Panc1 (cell line): ENCODE measurements at regions not wholly inside any gene's neighbourhood (a gene's known extent, or its start where the extent isn't known, plus 50 kb on each side); places are given as distances from the start of the nearest gene placed in this dataset.

ENCODE experiments used
- ATAC-seq: fragments of 200-7000 bp; cut with Tn5 transposase; 2 replicates; pipeline ENCODE4 v1.9.1; 2020; ENCODE audit warnings: mild to moderate bottlenecking, moderate library complexity
- BruUV-seq: library from RNA; stranded (reverse); fragments of 400-500 nt; replicated peaks from 2 replicates; lab custom pipeline; 2021; lab: Mats Ljungman, UMichigan
- CTCF ChIA-PET: fragments of 300-600 bp; sonication (Branson Sonifier 250); formaldehyde crosslinking; loops from one replicate; lab custom pipeline; 2022; ENCODE audit warnings: antibody characterized with exemption; lab: Charles Lee
- POLR2A ChIA-PET: fragments of 300-600 bp; sonication (Branson Sonifier 250); formaldehyde crosslinking; loops from one replicate; lab custom pipeline; 2022; ENCODE audit warnings: antibody characterized with exemption; lab: Charles Lee
- DNase-seq: peaks from one replicate; pipeline ENCODE4 v3.0.0-alpha.2; 2010; ENCODE audit warnings: low read depth, low spot score
- H3K27ac ChIP-seq: 2 replicates; pipeline ENCODE4 v1.5.1; 2011; ENCODE audit warnings: mild to moderate bottlenecking, low read length, inconsistent platforms
- H3K27me3 ChIP-seq: fragments of 200-500 bp; sonication (Bioruptor generic); 2 replicates; pipeline ENCODE4 v1.6.0; 2014; ENCODE audit warnings: low read length, inconsistent platforms; ENCODE audit not compliant: control insufficient read depth, insufficient read depth
- H3K36me3 ChIP-seq: fragments of 200-500 bp; sonication (Bioruptor generic); 2 replicates; pipeline ENCODE4 v1.5.1; 2014; ENCODE audit warnings: inconsistent platforms, mild to moderate bottlenecking, low read length, moderate library complexity; ENCODE audit not compliant: control insufficient read depth, insufficient read depth
- H3K4me1 ChIP-seq: 2 replicates; pipeline ENCODE4 v1.5.1; 2011; ENCODE audit warnings: inconsistent platforms, mild to moderate bottlenecking, low read length, moderate library complexity; ENCODE audit not compliant: control insufficient read depth, insufficient read depth
- H3K4me3 ChIP-seq, 2 experiments: 2 replicates each; pipeline ENCODE4 v1.5.1; 2011 to 2012; ENCODE audit warnings: low read depth in 2 of 2, low read length in 2 of 2, mild to moderate bottlenecking in 2 of 2, inconsistent platforms in 1 of 2, moderate library complexity in 1 of 2
- H3K9me3 ChIP-seq: fragments of 200-500 bp; sonication (Bioruptor generic); 2 replicates; pipeline ENCODE4 v1.5.1; 2014; ENCODE audit warnings: low read depth, mild to moderate bottlenecking, inconsistent platforms, low read length, moderate library complexity; ENCODE audit not compliant: control insufficient read depth, insufficient read depth
- CTCF ChIP-seq: fragments of 450-650 bp; IDR thresholded peaks from 2 replicates; pipeline ENCODE4 v1.5.1; 2017; ENCODE audit warnings: mild to moderate bottlenecking
- POLR2AphosphoS5 ChIP-seq: IDR thresholded peaks from 2 replicates; pipeline ENCODE4 v1.6.1; 2012; ENCODE audit warnings: mild to moderate bottlenecking, low read depth, low read length, moderate library complexity
- REST ChIP-seq, 2 experiments: IDR thresholded peaks; 2 replicates each; pipeline ENCODE4 v1.6.1; 2011 to 2012; ENCODE audit warnings: low read depth in 2 of 2, control low read depth in 1 of 2, low read length in 1 of 2, mild to moderate bottlenecking in 1 of 2, moderate library complexity in 1 of 2; ENCODE audit not compliant: insufficient read depth in 1 of 2
- SIN3A ChIP-seq: IDR thresholded peaks from 2 replicates; pipeline ENCODE4 v1.6.1; 2012; ENCODE audit warnings: low read depth, mild to moderate bottlenecking, low read length, moderate library complexity, borderline replicate concordance; ENCODE audit not compliant: insufficient read depth
- TCF7L2 ChIP-seq: IDR thresholded peaks from 2 replicates; pipeline ENCODE4 v1.6.1; 2011; ENCODE audit warnings: mild to moderate bottlenecking, low read depth, low read length, inconsistent platforms
- in situ Hi-C: cut with HindIII; loops from 2 replicates; pipeline ENCODE4 v1.10.0; 2016; ENCODE audit warnings: low sequenced_read_pairs, low pct_unique_long_range_greater_than_20kb
- intact Hi-C: fragments of 100-400 bp; cut with micrococcal nuclease; formaldehyde crosslinking; loops from one replicate; pipeline ENCODE4 v1.10.0; 2022; ENCODE audit not compliant: unreplicated experiment

GRCh38 chr4:11070813-11071212, 357.9 kb downstream of the HS3ST1 start:
- H3K9me3 ChIP-seq = no peaks in the 10 kb centered on the region
- no peak overlapping the region for H3K4me3 ChIP-seq
- H3K4me1 ChIP-seq = no peaks in the 10 kb centered on the region
- H3K27ac ChIP-seq = no peak overlapping the region
- no peak for TF ChIP-seq REST (IDR thresholded peaks at IDR 0.05; ENCODE audit: insufficient read depth in 1 of 2, low read depth in 2 of 2, low read length in 1 of 2)
- no peak for TF ChIP-seq POLR2AphosphoS5
- TF ChIP-seq SIN3A = no peak
- no peak for TF ChIP-seq TCF7L2
- TF ChIP-seq CTCF = no peak
- intact Hi-C loops (no loop called here), in situ Hi-C loops (no loop called here)
- H3K36me3 ChIP-seq = no peaks in the 10 kb centered on the region
- no peaks in the 10 kb centered on the region for H3K27me3 ChIP-seq
- no peak for DNase-seq
- CTCF ChIA-PET = no interaction called here
- BruUV-seq = no TSS peak
- no peak for ATAC-seq
- POLR2A ChIA-PET = no interaction called here

GRCh38 chr4:11069581-11070211, 359.0 kb downstream of the HS3ST1 start:
- Histone ChIP-seq H3K27ac (no peak overlapping the region), H3K36me3 (no peaks in the 10 kb centered on the region), H3K4me3 (no peak overlapping the region), H3K9me3 (no peaks in the 10 kb centered on the region), H3K4me1 (no peaks in the 10 kb centered on the region), H3K27me3 (no peaks in the 10 kb centered on the region)
- ATAC-seq (no peak), DNase-seq (no peak)
- CTCF ChIA-PET = no interaction called here
- no peak for TF ChIP-seq CTCF
- TF ChIP-seq TCF7L2 = no peak
- TF ChIP-seq REST (IDR thresholded peaks at IDR 0.05; ENCODE audit: insufficient read depth in 1 of 2, low read depth in 2 of 2, low read length in 1 of 2) = no peak
- no peak for TF ChIP-seq SIN3A
- no peak for TF ChIP-seq POLR2AphosphoS5
- BruUV-seq = no TSS peak
- POLR2A ChIA-PET = no interaction called here
- in situ Hi-C loops = no loop called here
- intact Hi-C loops = no loop called here
